T1000 (cell line): ENCODE measurements at regions not wholly inside any gene's neighbourhood (a gene's known extent, or its start where the extent isn't known, plus 50 kb on each side); places are given as distances from the start of the nearest gene placed in this dataset.

Experiments
- DNase-seq: peaks from one replicate; lab custom pipeline; 2025; ENCODE audit warnings: mixed read lengths; lab: John Stamatoyannopoulos, UW

- DNase-seq: no peak
Measured at GRCh38 chr1:218679988-218680748, 335.0 kb downstream of the TGFB2 start.

GRCh38 chr1:218683242-218683641 lies 338.1 kb downstream of the TGFB2 start:
- DNase-seq: no peak

GRCh38 chr1:218686258-218686657 lies 341.1 kb downstream of the TGFB2 start:
- no peak for DNase-seq

DNA sequence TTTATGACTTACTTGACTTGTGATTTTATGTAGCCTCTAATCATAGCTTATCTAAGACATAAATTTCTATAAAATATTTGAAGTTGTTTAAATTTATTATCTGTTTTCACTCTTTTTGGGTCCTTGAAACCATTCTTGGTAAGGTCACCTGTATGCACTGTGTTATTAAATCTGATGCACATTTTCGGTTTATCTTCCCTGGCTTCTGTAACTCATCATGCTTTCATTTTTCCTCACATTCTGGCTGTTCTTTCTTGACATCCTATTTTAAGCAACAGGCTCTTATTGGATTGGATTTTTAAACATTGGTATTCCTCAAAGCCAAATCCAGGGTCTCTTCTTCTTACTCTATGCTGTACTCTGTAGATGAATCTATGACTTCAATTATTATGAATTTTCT lies 341.6 kb downstream of the TGFB2 start:
- no peak for DNase-seq

DNA sequence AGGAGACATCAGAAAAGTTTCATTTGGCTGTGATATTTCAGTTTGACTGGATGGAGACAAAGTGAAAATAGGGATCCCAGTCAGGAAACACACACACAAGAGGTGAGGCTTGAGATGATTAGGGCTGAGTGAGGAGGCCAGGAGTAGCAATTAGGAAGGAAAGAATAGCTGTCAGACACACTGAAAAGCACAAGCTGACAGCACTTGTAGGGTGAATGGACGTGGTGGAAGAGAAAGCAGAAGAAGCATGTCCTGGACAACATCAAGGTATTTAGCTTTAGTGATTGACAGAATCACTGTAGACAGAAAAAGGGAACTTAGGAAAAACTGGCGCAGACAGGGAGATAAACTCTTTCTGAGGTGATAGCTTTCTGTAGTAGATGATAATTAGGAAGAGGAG lies 347.7 kb downstream of the TGFB2 start:
- DNase-seq: no peak

- no peak for DNase-seq
Measured at GRCh38 chr1:218693599-218693998, 348.5 kb downstream of the TGFB2 start.

- no peak for DNase-seq
Measured at GRCh38 chr1:218694085-218694484, 348.9 kb downstream of the TGFB2 start.

GRCh38 chr1:218694636-218695035 lies 349.5 kb downstream of the TGFB2 start:
- DNase-seq: no peak

DNA sequence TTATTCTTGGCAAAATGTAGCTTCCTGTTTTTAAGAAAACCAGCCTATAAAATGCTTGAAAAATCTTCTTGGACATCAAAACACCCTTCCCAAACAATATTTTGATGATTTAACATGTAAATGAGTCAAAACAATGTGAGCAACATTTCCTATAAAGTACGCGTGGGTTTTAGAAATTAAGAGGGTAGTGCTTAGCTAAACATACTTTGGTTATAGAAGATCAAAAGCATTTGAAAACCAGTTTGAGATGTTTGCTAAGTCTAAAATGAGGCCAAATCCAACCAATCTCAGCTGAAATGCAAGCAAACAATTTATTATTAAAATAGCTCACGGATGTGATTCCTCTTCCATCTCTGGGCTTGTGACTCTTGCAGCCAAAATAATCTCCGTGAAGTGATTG lies 350.4 kb downstream of the TGFB2 start:
- no peak for DNase-seq

- no peak for DNase-seq
Measured at GRCh38 chr1:218698141-218698540, 353.0 kb downstream of the TGFB2 start.

GRCh38 chr1:218699421-218699820 lies 354.3 kb downstream of the TGFB2 start:
- DNase-seq: no peak

- no peak for DNase-seq
Measured at GRCh38 chr1:218699865-218700264, 354.7 kb downstream of the TGFB2 start.

GRCh38 chr1:218700666-218701065 lies 355.5 kb downstream of the TGFB2 start:
- DNase-seq: no peak

DNA sequence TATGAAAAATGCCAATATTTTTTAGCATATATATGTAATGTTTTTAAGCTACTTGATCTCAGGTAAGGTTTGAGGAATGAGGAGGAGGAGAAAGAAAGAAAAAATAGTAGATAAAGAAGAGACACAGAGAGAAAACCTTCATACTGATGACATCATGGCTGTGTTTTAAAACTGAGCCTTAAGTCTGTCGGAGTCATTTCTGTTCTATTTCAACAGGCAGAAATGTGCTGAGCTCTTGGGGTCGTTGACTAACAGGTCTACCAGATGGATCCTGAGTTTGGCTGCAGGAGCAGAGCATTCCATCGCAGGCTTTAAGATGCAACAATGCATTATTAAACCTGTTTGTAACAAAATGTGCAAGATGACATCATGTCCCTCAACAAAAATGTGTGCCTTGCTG lies 356.0 kb downstream of the TGFB2 start:
- DNase-seq: no peak

- no peak for DNase-seq
Measured at GRCh38 chr1:218702775-218703174, 357.6 kb downstream of the TGFB2 start.

DNA sequence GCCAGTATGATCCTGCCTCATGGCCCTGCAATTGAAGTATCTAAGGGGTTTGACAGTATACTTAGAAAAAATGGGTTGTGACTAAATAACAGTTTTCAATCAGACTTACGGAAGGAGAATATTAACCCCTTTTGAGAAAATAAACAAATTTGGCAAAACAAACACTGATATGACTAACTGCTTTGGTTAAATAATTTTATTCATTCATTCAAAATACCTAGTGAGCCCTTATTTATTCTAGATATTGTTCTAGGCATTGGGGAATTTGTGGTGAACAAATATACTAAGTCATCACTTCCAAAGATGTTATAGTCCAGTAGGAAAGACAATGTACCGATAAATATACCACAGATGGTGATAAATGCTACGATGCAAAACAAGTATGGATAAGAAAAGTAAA lies 358.7 kb downstream of the TGFB2 start:
- no peak for DNase-seq

GRCh38 chr1:218705391-218705790 lies 360.3 kb downstream of the TGFB2 start:
- no peak for DNase-seq

DNA sequence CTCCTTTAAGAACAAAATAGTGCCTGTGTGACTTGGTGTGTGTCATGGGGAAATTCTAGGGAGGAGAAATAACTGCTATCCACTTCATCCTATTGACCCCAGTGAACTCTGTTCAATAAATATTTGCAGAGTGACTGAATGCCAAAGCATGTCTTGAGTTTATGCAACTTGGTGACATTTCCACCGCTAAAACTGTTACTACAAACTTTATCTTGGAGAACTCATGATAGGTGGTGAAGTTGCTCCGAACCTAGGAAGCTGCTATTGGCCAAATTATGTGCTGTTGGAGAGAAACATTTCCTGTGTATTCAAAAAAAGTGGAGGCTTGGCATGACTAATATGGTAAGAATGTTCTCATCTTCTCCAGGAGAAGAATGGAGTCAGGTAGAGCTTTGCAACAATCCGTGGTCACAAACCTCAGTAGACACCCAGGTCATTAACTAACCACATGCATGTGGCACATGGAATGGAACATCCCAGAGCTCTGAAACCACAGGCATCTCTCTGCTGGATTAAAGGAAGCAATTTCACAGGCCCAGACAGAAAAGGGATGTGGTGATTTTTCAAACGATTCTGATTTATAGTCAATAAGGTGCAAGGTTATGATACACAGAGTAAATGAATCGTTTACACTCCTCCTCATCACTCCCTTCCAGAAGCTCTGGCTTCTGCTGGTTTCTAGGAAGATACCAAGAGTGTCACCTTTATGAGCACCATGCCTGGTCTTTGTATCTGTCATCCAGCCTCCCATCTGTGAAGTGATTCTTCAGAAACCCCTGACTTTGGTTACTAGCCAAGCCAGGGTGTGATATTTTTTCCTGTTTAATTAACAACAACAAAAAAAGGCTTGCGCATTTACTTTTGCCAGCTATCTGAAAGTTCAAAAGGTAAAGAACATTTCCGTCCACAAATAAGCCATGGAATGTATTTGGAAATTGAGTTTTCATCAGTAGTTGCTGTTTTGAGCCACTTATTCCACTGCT lies 361.1 kb downstream of the TGFB2 start:
- DNase-seq: peak; percentile 72

- DNase-seq: no peak
Measured at GRCh38 chr1:218711001-218711400, 365.9 kb downstream of the TGFB2 start.

DNA sequence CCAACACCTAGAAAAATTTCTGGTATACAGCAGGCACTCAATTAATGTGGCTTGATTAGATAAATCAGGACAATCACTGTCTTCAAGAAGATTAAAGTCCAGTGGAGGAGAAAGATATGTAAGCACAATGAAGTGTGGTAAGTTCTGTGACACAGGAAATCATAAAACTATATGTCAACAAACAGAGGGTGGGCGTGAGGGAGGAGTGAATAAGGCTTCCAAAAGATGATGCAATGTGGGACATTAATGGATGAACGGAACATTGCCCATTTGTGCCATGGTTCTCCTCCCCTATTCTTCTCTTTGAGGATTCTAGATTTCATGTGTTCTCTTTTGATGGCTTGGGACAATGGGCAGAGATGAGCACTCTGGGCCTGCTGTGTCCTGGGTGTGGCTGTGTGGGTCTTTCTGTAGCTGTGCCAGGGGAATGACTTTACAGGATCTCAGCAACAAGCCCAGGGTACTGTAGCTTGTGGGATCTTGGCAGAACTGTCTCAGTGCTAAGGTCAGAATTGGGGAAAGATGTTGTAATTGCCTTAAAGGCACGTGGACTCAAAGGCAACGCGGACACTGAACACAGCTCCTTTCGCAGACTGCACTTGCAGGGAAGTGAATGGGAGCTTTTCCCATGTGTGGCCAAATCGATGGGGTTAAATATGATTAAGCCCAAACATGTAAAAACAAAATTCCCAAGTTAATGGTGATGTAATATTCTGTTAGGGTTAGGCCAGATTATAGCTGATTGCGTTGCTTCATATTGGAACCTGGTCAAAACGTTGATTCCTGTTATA lies 366.9 kb downstream of the TGFB2 start:
- no peak for DNase-seq

GRCh38 chr1:218712677-218713076 lies 367.5 kb downstream of the TGFB2 start:
- DNase-seq: no peak

DNA sequence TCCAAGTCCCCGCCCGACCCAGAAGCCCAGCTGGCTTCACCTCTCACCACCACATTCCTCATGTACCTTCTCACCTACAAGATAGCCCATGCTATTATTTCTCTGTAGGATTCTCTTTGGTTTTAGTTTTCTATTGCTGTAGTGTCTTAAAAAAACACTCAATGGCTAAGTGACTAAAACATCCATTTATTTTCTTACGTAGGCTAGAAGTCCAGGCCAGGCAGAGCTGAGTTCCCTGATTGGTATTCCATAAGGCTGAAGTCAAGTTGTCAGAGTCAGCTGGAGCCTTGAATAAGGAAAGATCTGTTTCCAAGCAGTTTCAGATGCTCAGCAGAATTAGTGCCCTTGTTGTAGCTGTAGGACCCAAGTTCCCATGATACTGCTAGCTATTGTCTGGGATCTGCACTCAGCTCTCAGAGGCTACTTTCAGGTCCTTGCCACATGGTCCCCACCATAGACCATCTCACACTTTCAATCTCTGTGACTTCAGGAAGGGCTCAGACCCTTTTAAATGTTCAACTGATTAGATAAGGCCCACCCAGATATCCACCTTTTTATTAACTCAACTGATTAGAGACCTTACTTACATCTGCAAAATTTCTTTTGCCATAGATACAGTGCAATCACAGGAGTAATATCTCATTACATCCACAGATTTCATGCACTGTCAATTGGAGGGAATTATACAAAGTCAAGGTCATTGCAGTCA lies 371.0 kb downstream of the TGFB2 start:
- no peak for DNase-seq
